Upper lobe of left lung (tissue), 4 donors: ENCODE measurements at regions not wholly inside any gene's neighbourhood (a gene's known extent, or its start where the extent isn't known, plus 50 kb on each side); places are given as distances from the start of the nearest gene placed in this dataset.
"Not testable (repeated sequence)": the region's sequence is repeated elsewhere in the genome, so short reads cannot be mapped to it uniquely, and the experiment has no call there.

Experiments used
- POLR2A ChIP-seq, 4 donors: fragments of 450-650 bp; IDR thresholded peaks; one replicate each; pipeline ENCODE4 v1.5.1; 2016 to 2017; ENCODE audit warnings: antibody characterized with exemption in 4 of 4, mild to moderate bottlenecking in 2 of 4
- POLR2AphosphoS5 ChIP-seq, 2 donors: sonication (generic); formaldehyde crosslinking; IDR thresholded peaks; one replicate each; pipeline ENCODE4 v1.5.1; 2017; ENCODE audit warnings: antibody characterized with exemption in 2 of 2
- TF ChIP-seq, protein P1 (sequence below), 6 experiments: fragments of 450-650 bp in 4 of 6; fragments of 200-600 bp in 2 of 6; sonication (generic) in 2 of 6; IDR thresholded peaks; one replicate each; pipeline ENCODE4 v1.5.1; 2016 to 2019; ENCODE audit warnings: antibody characterized with exemption in 6 of 6

DNA sequence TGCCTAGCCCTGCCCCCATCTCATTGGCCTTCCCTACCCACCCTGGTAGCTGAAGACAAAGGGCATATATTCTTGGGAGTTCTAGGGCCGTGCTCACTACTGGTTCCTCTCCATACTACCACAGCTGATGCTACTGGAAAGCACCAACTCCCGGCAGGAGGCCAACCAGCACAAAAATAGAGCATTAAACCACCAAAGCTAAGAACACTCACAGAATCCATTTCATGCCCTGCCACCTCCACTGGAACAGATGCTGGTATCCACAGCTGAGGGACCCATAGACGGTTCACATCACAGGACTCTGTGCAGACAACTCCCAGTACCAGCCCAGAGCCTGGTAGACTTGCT lies 170.4 kb downstream of the SEC23A start:
- TF ChIP-seq, protein P1, sequence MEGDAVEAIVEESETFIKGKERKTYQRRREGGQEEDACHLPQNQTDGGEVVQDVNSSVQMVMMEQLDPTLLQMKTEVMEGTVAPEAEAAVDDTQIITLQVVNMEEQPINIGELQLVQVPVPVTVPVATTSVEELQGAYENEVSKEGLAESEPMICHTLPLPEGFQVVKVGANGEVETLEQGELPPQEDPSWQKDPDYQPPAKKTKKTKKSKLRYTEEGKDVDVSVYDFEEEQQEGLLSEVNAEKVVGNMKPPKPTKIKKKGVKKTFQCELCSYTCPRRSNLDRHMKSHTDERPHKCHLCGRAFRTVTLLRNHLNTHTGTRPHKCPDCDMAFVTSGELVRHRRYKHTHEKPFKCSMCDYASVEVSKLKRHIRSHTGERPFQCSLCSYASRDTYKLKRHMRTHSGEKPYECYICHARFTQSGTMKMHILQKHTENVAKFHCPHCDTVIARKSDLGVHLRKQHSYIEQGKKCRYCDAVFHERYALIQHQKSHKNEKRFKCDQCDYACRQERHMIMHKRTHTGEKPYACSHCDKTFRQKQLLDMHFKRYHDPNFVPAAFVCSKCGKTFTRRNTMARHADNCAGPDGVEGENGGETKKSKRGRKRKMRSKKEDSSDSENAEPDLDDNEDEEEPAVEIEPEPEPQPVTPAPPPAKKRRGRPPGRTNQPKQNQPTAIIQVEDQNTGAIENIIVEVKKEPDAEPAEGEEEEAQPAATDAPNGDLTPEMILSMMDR (IDR thresholded peaks at IDR 0.05) = not testable (repeated sequence)
- TF ChIP-seq POLR2A, POLR2AphosphoS5 (IDR thresholded peaks at IDR 0.05): not testable (repeated sequence)
